Fibroblast of mammary gland (primary cell): ENCODE measurements at regions not wholly inside any gene's neighbourhood (a gene's known extent, or its start where the extent isn't known, plus 50 kb on each side); places are given as distances from the start of the nearest gene placed in this dataset.

ENCODE experiments used
- DNase-seq: peaks from one replicate; pipeline ENCODE4 v3.0.0-alpha.2; 2010; ENCODE audit warnings: low read depth
- H3K4me3 ChIP-seq: 2 replicates; pipeline ENCODE4 v1.5.1; 2011; ENCODE audit warnings: low read depth, mild to moderate bottlenecking, low read length, moderate library complexity; ENCODE audit not compliant: control insufficient read depth
- CTCF ChIP-seq: conservative IDR thresholded peaks from 2 replicates; pipeline ENCODE4 v1.5.1; 2011; ENCODE audit warnings: low read depth, low read length, inconsistent platforms; ENCODE audit not compliant: control insufficient read depth, insufficient read depth

GRCh38 chr16:86390335-86390734 lies 120.0 kb upstream of the FOXF1 start:
- no peak overlapping the region for H3K4me3 ChIP-seq
- no peak for DNase-seq
- no peak for TF ChIP-seq CTCF

- H3K4me3 ChIP-seq: no peak overlapping the region
- no peak for TF ChIP-seq CTCF
- no peak for DNase-seq
Observed at GRCh38 chr16:86391486-86391885, 118.8 kb upstream of the FOXF1 start.

- peak; percentile 67 for DNase-seq
- no peak for TF ChIP-seq CTCF
- H3K4me3 ChIP-seq: no peak overlapping the region
Observed at GRCh38 chr16:86391984-86392383, 118.3 kb upstream of the FOXF1 start.

GRCh38 chr16:86392436-86393152 lies 117.7 kb upstream of the FOXF1 start:
- DNase-seq: peak; percentile 43
- no peak for TF ChIP-seq CTCF
- no peak overlapping the region for H3K4me3 ChIP-seq

- no peak for DNase-seq
- no peak overlapping the region for H3K4me3 ChIP-seq
- no peak for TF ChIP-seq CTCF
Observed at GRCh38 chr16:86393907-86394626, 116.3 kb upstream of the FOXF1 start.

GRCh38 chr16:86395477-86395876 lies 114.8 kb upstream of the FOXF1 start:
- DNase-seq: no peak
- no peak for TF ChIP-seq CTCF
- H3K4me3 ChIP-seq: no peak overlapping the region
